NOMO-1 treated with DMSO at 0.1 percent for 48 hours (cell line): ENCODE measurements at regions not wholly inside any gene's neighbourhood (a gene's known extent, or its start where the extent isn't known, plus 50 kb on each side); places are given as distances from the start of the nearest gene placed in this dataset.
A peak's percentile ranks its signal among the peaks of the same experiment; 100 is the strongest.
"Not testable (repeated sequence)": the region's sequence is repeated elsewhere in the genome, so short reads cannot be mapped to it uniquely, and the experiment has no call there.

ENCODE experiments used
- DNase-seq: peaks from one replicate; lab custom pipeline; 2025; ENCODE audit not compliant: unreplicated experiment; lab: John Stamatoyannopoulos, UW

GRCh38 chr14:36418937-36419336 lies 98.5 kb upstream of the MBIP start:
- DNase-seq, result no peak

GRCh38 chr14:36411951-36412350 lies 91.5 kb upstream of the MBIP start:
- DNase-seq, result not testable (repeated sequence)

- peak; percentile 57 for DNase-seq
Observed at GRCh38 chr14:36408388-36408787, 88.0 kb upstream of the MBIP start.

- no peak for DNase-seq
Observed at GRCh38 chr14:36405589-36406274, 85.3 kb upstream of the MBIP start.

- DNase-seq, result no peak
Observed at GRCh38 chr14:36402867-36403266, 82.4 kb upstream of the MBIP start.

GRCh38 chr14:36398463-36399291 lies 78.2 kb upstream of the MBIP start:
- DNase-seq, result no peak

GRCh38 chr14:36397357-36397756 lies 76.9 kb upstream of the MBIP start:
- DNase-seq, result no peak

- no peak for DNase-seq
Observed at GRCh38 chr14:36396798-36397197, 76.4 kb upstream of the MBIP start.

GRCh38 chr14:36394593-36394992 lies 74.2 kb upstream of the MBIP start:
- no peak for DNase-seq

- DNase-seq, result no peak
Observed at GRCh38 chr14:36390718-36391117, 70.3 kb upstream of the MBIP start.

GRCh38 chr14:36383767-36384431 lies 63.5 kb upstream of the MBIP start:
- no peak for DNase-seq

GRCh38 chr14:36373982-36374673 lies 53.7 kb upstream of the MBIP start:
- DNase-seq, result peak; percentile 64
